ENCODE measurements at regions not wholly inside any gene's neighbourhood (a gene's known extent, or its start where the extent isn't known, plus 50 kb on each side); places are given as distances from the start of the nearest gene placed in this dataset.

- Histone ChIP-seq H3K4me3 (ENCODE audit: low read depth, low read length) (no peak overlapping the region), H3K27me3 (ENCODE audit: control insufficient read depth, insufficient read depth, low read length) (no peaks in the 10 kb centered on the region), H3K36me3 (ENCODE audit: control insufficient read depth, insufficient read depth, low read length) (no peaks in the 10 kb centered on the region)
- no peak for TF ChIP-seq CTCF (IDR thresholded peaks at IDR 0.05; ENCODE audit: insufficient read depth, low read length, severe bottlenecking)
- DNase-seq (ENCODE audit: low read depth) (no peak), FAIRE-seq (no peak)
Observed at GRCh38 chr10:65796472-65796871, 1129.4 kb upstream of the LRRTM3 start.

GRCh38 chr10:65798133-65798532, 1127.7 kb upstream of the LRRTM3 start:
- Histone ChIP-seq H3K36me3 (ENCODE audit: control insufficient read depth, insufficient read depth, low read length) (no peaks in the 10 kb centered on the region), H3K4me3 (ENCODE audit: low read depth, low read length) (no peak overlapping the region), H3K27me3 (ENCODE audit: control insufficient read depth, insufficient read depth, low read length) (no peaks in the 10 kb centered on the region)
- no peak for FAIRE-seq
- no peak for DNase-seq (ENCODE audit: low read depth)
- TF ChIP-seq CTCF (IDR thresholded peaks at IDR 0.05; ENCODE audit: insufficient read depth, low read length, severe bottlenecking) = no peak

GRCh38 chr10:65802391-65802790, 1123.4 kb upstream of the LRRTM3 start:
- no peak for TF ChIP-seq CTCF (IDR thresholded peaks at IDR 0.05; ENCODE audit: insufficient read depth, low read length, severe bottlenecking)
- Histone ChIP-seq H3K4me3 (ENCODE audit: low read depth, low read length) (no peak overlapping the region), H3K27me3 (ENCODE audit: control insufficient read depth, insufficient read depth, low read length) (no peaks in the 10 kb centered on the region), H3K36me3 (ENCODE audit: control insufficient read depth, insufficient read depth, low read length) (no peaks in the 10 kb centered on the region)
- DNase-seq (ENCODE audit: low read depth) = no peak
- no peak for FAIRE-seq

- TF ChIP-seq CTCF (IDR thresholded peaks at IDR 0.05; ENCODE audit: insufficient read depth, low read length, severe bottlenecking) = no peak
- no peaks in the 10 kb centered on the region for H3K27me3 ChIP-seq (ENCODE audit: control insufficient read depth, insufficient read depth, low read length)
- FAIRE-seq = no peak
- H3K4me3 ChIP-seq (ENCODE audit: low read depth, low read length) = no peak overlapping the region
- H3K36me3 ChIP-seq (ENCODE audit: control insufficient read depth, insufficient read depth, low read length) = no peaks in the 10 kb centered on the region
- DNase-seq (ENCODE audit: low read depth) = no peak
Observed at GRCh38 chr10:65805511-65805910, 1120.3 kb upstream of the LRRTM3 start.

- FAIRE-seq (no peak), DNase-seq (ENCODE audit: low read depth) (peak; percentile 10)
- H3K27me3 ChIP-seq (ENCODE audit: control insufficient read depth, insufficient read depth, low read length) = no peaks in the 10 kb centered on the region
- H3K4me3 ChIP-seq (ENCODE audit: low read depth, low read length) = no peak overlapping the region
- no peaks in the 10 kb centered on the region for H3K36me3 ChIP-seq (ENCODE audit: control insufficient read depth, insufficient read depth, low read length)
- TF ChIP-seq CTCF (IDR thresholded peaks at IDR 0.05; ENCODE audit: insufficient read depth, low read length, severe bottlenecking) = no peak
Observed at GRCh38 chr10:65805993-65806392, 1119.8 kb upstream of the LRRTM3 start.

- no peak for TF ChIP-seq CTCF (IDR thresholded peaks at IDR 0.05; ENCODE audit: insufficient read depth, low read length, severe bottlenecking)
- FAIRE-seq (no peak), DNase-seq (ENCODE audit: low read depth) (no peak)
- Histone ChIP-seq H3K36me3 (ENCODE audit: control insufficient read depth, insufficient read depth, low read length) (no peaks in the 10 kb centered on the region), H3K4me3 (ENCODE audit: low read depth, low read length) (no peak overlapping the region), H3K27me3 (ENCODE audit: control insufficient read depth, insufficient read depth, low read length) (no peaks in the 10 kb centered on the region)
Observed at GRCh38 chr10:65808687-65809333, 1117.0 kb upstream of the LRRTM3 start.

Measured in bronchial epithelial cell (primary cell).